GM21786 (cell line): ENCODE measurements at regions not wholly inside any gene's neighbourhood (a gene's known extent, or its start where the extent isn't known, plus 50 kb on each side); places are given as distances from the start of the nearest gene placed in this dataset.
A peak's percentile ranks its signal among the peaks of the same experiment; 100 is the strongest.

Experiments
- ATAC-seq: cut with Tn5 transposase; IDR thresholded peaks from one replicate; pipeline ENCODE4 v1.9.1; 2021; ENCODE audit not compliant: unreplicated experiment

GRCh38 chr12:91974541-91975085 lies 171.0 kb downstream of the BTG1 start:
- no peak for ATAC-seq

GRCh38 chr12:91973813-91974212 lies 171.8 kb downstream of the BTG1 start:
- ATAC-seq: no peak

GRCh38 chr12:91972896-91973295 lies 172.8 kb downstream of the BTG1 start:
- ATAC-seq: no peak

GRCh38 chr12:91968777-91969171 lies 176.9 kb downstream of the BTG1 start:
- ATAC-seq: no peak

GRCh38 chr12:91968076-91968776 lies 177.4 kb downstream of the BTG1 start:
- ATAC-seq: no peak

- ATAC-seq: no peak
These were observed 178.1 kb downstream of the BTG1 start for GRCh38 chr12:91967590-91967989.

- ATAC-seq: no peak
These were observed 179.9 kb downstream of the BTG1 start for GRCh38 chr12:91965781-91966180.

GRCh38 chr12:91964501-91964900 lies 181.1 kb downstream of the BTG1 start:
- ATAC-seq: no peak

- no peak for ATAC-seq
These were observed 186.4 kb downstream of the BTG1 start for GRCh38 chr12:91959220-91959619.

- no peak for ATAC-seq
These were observed 186.8 kb downstream of the BTG1 start for GRCh38 chr12:91958816-91959215.

- no peak for ATAC-seq
These were observed 190.9 kb downstream of the BTG1 start for GRCh38 chr12:91954747-91955146.

GRCh38 chr12:91954326-91954725 lies 191.3 kb downstream of the BTG1 start:
- ATAC-seq: no peak

- ATAC-seq: no peak
These were observed 192.7 kb downstream of the BTG1 start for GRCh38 chr12:91952916-91953315.

- no peak for ATAC-seq
These were observed 194.1 kb downstream of the BTG1 start for GRCh38 chr12:91951571-91951970.

GRCh38 chr12:91948504-91948903 lies 197.1 kb downstream of the BTG1 start:
- no peak for ATAC-seq

GRCh38 chr12:91947459-91947858 lies 198.2 kb downstream of the BTG1 start:
- ATAC-seq: peak; percentile 70

- ATAC-seq: no peak
These were observed 201.0 kb downstream of the BTG1 start for GRCh38 chr12:91944637-91945036.

GRCh38 chr12:91940826-91941570 lies 204.6 kb downstream of the BTG1 start:
- no peak for ATAC-seq

GRCh38 chr12:91940322-91940721 lies 205.3 kb downstream of the BTG1 start:
- ATAC-seq: no peak

GRCh38 chr12:91937706-91938105 lies 207.9 kb downstream of the BTG1 start:
- no peak for ATAC-seq

- ATAC-seq: no peak
These were observed 208.6 kb downstream of the BTG1 start for GRCh38 chr12:91937009-91937408.

- ATAC-seq: no peak
These were observed 210.3 kb downstream of the BTG1 start for GRCh38 chr12:91935296-91935695.
